Endothelial cell of umbilical vein (primary cell): ENCODE measurements at regions not wholly inside any gene's neighbourhood (a gene's known extent, or its start where the extent isn't known, plus 50 kb on each side); places are given as distances from the start of the nearest gene placed in this dataset.

Source experiments
- BruUV-seq: library from RNA; stranded (reverse); fragments of 400-500 nt; replicated peaks from 2 replicates; lab custom pipeline; 2021; lab: Mats Ljungman, UMichigan
- CTCF ChIA-PET: fragments of 300-600, 350-600 bp; sonication (Branson Sonifier 250); formaldehyde crosslinking; loops from one replicate; lab custom pipeline; 2021; ENCODE audit warnings: antibody characterized with exemption, inconsistent platforms; lab: Charles Lee
- POLR2A ChIA-PET: fragments of 300-600, 350-600 bp; sonication (Branson Sonifier 250); formaldehyde crosslinking; loops from one replicate; lab custom pipeline; 2021; ENCODE audit warnings: antibody characterized with exemption, inconsistent platforms; lab: Charles Lee
- DNase-seq: peaks from one replicate; pipeline ENCODE4 v3.0.0-alpha.2; 2011; ENCODE audit warnings: low read depth, low spot score
- FAIRE-seq: peaks from 2 replicates; lab custom pipeline; 2011; peaks lifted over from hg19 to GRCh38; lab: Jason Lieb, UNC
- H2AFZ ChIP-seq: 2 replicates; pipeline ENCODE4 v1.6.0; 2012; ENCODE audit warnings: low read depth, low read length, control low read depth, inconsistent platforms
- H3K27ac ChIP-seq: 2 replicates; pipeline ENCODE4 v1.5.1; 2011; ENCODE audit warnings: low read depth, mild to moderate bottlenecking, control low read depth, low read length, moderate library complexity; ENCODE audit not compliant: insufficient read depth
- H3K27me3 ChIP-seq, 2 experiments: 2 replicates each; pipeline versions ENCODE4 v1.6.0 to v1.6.1; 2011; ENCODE audit warnings: low read length in 2 of 2, mixed read lengths in 1 of 2; ENCODE audit not compliant: control insufficient read depth in 2 of 2, insufficient read depth in 2 of 2
- H3K36me3 ChIP-seq, 2 experiments: 2 replicates in 1 of 2; 3 replicates in 1 of 2; pipeline ENCODE4 v1.5.1; 2011; ENCODE audit warnings: low read length in 2 of 2, mild to moderate bottlenecking in 1 of 2, moderate library complexity in 1 of 2; ENCODE audit not compliant: control insufficient read depth in 2 of 2, insufficient read depth in 2 of 2; ENCODE audit errors: extremely low read depth in 1 of 2
- H3K4me1 ChIP-seq: 3 replicates; pipeline ENCODE4 v1.5.1; 2011; ENCODE audit warnings: mild to moderate bottlenecking, low read length; ENCODE audit not compliant: control insufficient read depth, insufficient read depth; ENCODE audit errors: extremely low read depth
- H3K4me2 ChIP-seq: 2 replicates; pipeline ENCODE4 v1.6.1; 2011; ENCODE audit warnings: low read length, control low read depth, mixed read lengths; ENCODE audit not compliant: insufficient read depth
- H3K4me3 ChIP-seq, 3 experiments: fragments of 200-600 bp in 1 of 3; sonication (generic), shearing (Covaris generic) in 1 of 3; replicated peaks in 1 of 3; 2 replicates each; pipeline ENCODE4 v1.5.1; 2011 to 2016; ENCODE audit warnings: control low read depth in 3 of 3, low read length in 3 of 3, mild to moderate bottlenecking in 2 of 3, inconsistent platforms in 1 of 3, low read depth in 1 of 3, moderate library complexity in 1 of 3; ENCODE audit not compliant: insufficient read depth in 1 of 3
- H3K79me2 ChIP-seq: 2 replicates; pipeline ENCODE4 v1.6.0; 2012; ENCODE audit warnings: low read length, inconsistent platforms; ENCODE audit not compliant: control insufficient read depth, insufficient read depth
- H3K9ac ChIP-seq: replicated peaks from 2 replicates; pipeline ENCODE3; 2011; ENCODE audit warnings: low read length, control low read depth; ENCODE audit not compliant: insufficient read depth; ENCODE audit errors: extremely low read depth
- H3K9me1 ChIP-seq: replicated peaks from 3 replicates; pipeline ENCODE4 v1.6.0; 2011; ENCODE audit warnings: mild to moderate bottlenecking, low read length; ENCODE audit not compliant: control insufficient read depth, insufficient read depth; ENCODE audit errors: extremely low read depth
- H3K9me3 ChIP-seq: replicated peaks from 2 replicates; pipeline ENCODE4 v1.5.1; 2012; ENCODE audit warnings: low read length, inconsistent platforms; ENCODE audit not compliant: control insufficient read depth, insufficient read depth
- H4K20me1 ChIP-seq: replicated peaks from 2 replicates; pipeline ENCODE3; 2011; ENCODE audit warnings: mild to moderate bottlenecking, low read length; ENCODE audit not compliant: control insufficient read depth, insufficient read depth; ENCODE audit errors: extremely low read depth
- EZH2 ChIP-seq: IDR thresholded peaks from 2 replicates; pipeline ENCODE4 v1.6.1; 2012; ENCODE audit warnings: borderline replicate concordance, low read depth, mild to moderate bottlenecking, moderate library complexity, low read length, inconsistent platforms; ENCODE audit not compliant: severe bottlenecking
- FOS ChIP-seq: IDR thresholded peaks from 2 replicates; pipeline ENCODE4 v1.6.1; 2011; ENCODE audit warnings: mild to moderate bottlenecking, low read length, moderate library complexity, borderline replicate concordance; ENCODE audit not compliant: insufficient read depth
- GATA2 ChIP-seq: IDR thresholded peaks from 2 replicates; pipeline ENCODE4 v1.7.0; 2011; ENCODE audit warnings: low read depth, mild to moderate bottlenecking, moderate library complexity, mixed read lengths, low read length; ENCODE audit not compliant: insufficient read length, insufficient read depth
- JUN ChIP-seq: IDR thresholded peaks from 2 replicates; pipeline ENCODE4 v1.6.1; 2011; ENCODE audit warnings: borderline replicate concordance, low read depth; ENCODE audit not compliant: insufficient read length, insufficient read depth
- MAX ChIP-seq: IDR thresholded peaks from 2 replicates; pipeline ENCODE4 v1.6.1; 2011; ENCODE audit not compliant: insufficient read depth, insufficient read length
- MYC ChIP-seq: IDR thresholded peaks from one replicate; pipeline ENCODE4 v1.6.1; 2011; ENCODE audit warnings: mild to moderate bottlenecking, low read depth, low read length
- POLR2A ChIP-seq: IDR thresholded peaks from 2 replicates; pipeline ENCODE4 v1.6.1; 2012; ENCODE audit warnings: low read depth, mild to moderate bottlenecking, control low read depth, low read length
- POLR2AphosphoS5 ChIP-seq: IDR thresholded peaks from 2 replicates; pipeline ENCODE4 v1.6.1; 2012; ENCODE audit warnings: low read depth, mild to moderate bottlenecking, control low read depth, low read length, moderate library complexity; ENCODE audit not compliant: insufficient read depth
- dilution Hi-C: fragments of 300-500 bp; cut with MboI; formaldehyde crosslinking; loops from one replicate; pipeline ENCODE4 v1.15.0; 2019; ENCODE audit warnings: low sequenced_read_pairs; ENCODE audit not compliant: extremely low pct_ligation_motif_present
- intact Hi-C: fragments of 100-400 bp; cut with micrococcal nuclease; formaldehyde crosslinking; loops from one replicate; pipeline ENCODE4 v1.10.0; 2022
- TF ChIP-seq, protein P1 (sequence below), 2 donors: IDR thresholded peaks; 1 replicate in 1 of 2; 2 replicates in 1 of 2; pipeline ENCODE4 v1.5.1; 2011; ENCODE audit warnings: low read length in 2 of 2, mild to moderate bottlenecking in 2 of 2, moderate library complexity in 2 of 2, control low read depth in 1 of 2, inconsistent platforms in 1 of 2, low read depth in 1 of 2; ENCODE audit not compliant: insufficient read depth in 1 of 2; ENCODE audit errors: extremely low read depth in 1 of 2

DNA sequence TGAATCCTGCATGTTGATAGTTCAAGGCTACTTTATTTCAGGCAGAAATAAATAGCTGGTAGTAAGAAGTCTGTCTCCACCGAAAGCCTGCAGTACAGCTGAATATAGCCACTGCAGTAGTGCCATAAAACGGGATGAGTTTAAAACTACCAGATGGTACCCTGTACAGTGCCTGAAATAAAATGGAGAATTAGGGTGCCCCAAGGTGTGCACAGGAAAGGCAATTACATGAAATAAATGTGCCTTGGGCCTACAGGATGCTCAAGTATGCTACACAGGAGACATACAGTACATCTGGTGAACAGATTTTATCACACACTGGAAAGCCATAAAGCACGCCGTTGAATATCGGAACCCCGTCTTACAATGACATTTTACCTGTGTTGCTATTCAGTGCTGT lies 447.7 kb upstream of the HNRNPA3 start:
- H3K27me3 ChIP-seq = peaks cover 0 to 3% of the 10 kb centered on the region in 2 experiments
- H3K36me3 ChIP-seq = no peaks in the 10 kb centered on the region
- H3K4me2 ChIP-seq = no peak overlapping the region
- H2AFZ ChIP-seq = no peak overlapping the region
- ChIA-PET CTCF (no interaction called here), POLR2A (no interaction called here)
- BruUV-seq = no TSS peak
- H3K9me3 ChIP-seq = no peaks in the 10 kb centered on the region
- no peak overlapping the region for H3K4me3 ChIP-seq
- FAIRE-seq (no peak), DNase-seq (no peak)
- TF ChIP-seq, protein P1, sequence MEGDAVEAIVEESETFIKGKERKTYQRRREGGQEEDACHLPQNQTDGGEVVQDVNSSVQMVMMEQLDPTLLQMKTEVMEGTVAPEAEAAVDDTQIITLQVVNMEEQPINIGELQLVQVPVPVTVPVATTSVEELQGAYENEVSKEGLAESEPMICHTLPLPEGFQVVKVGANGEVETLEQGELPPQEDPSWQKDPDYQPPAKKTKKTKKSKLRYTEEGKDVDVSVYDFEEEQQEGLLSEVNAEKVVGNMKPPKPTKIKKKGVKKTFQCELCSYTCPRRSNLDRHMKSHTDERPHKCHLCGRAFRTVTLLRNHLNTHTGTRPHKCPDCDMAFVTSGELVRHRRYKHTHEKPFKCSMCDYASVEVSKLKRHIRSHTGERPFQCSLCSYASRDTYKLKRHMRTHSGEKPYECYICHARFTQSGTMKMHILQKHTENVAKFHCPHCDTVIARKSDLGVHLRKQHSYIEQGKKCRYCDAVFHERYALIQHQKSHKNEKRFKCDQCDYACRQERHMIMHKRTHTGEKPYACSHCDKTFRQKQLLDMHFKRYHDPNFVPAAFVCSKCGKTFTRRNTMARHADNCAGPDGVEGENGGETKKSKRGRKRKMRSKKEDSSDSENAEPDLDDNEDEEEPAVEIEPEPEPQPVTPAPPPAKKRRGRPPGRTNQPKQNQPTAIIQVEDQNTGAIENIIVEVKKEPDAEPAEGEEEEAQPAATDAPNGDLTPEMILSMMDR (IDR thresholded peaks at IDR 0.05; ENCODE audit: extremely low read depth in 1 of 2, insufficient read depth in 1 of 2, low read depth in 1 of 2, low read length in 2 of 2) = no peak
- TF ChIP-seq MAX = no peak
- no peak for TF ChIP-seq FOS
- TF ChIP-seq EZH2 = no peak
- TF ChIP-seq POLR2AphosphoS5 = no peak
- TF ChIP-seq JUN = no peak
- no peak for TF ChIP-seq POLR2A
- TF ChIP-seq GATA2 = no peak
- no peak for TF ChIP-seq MYC
- H3K9me1 ChIP-seq = no peaks in the 10 kb centered on the region
- no peak overlapping the region for H3K9ac ChIP-seq
- no peak overlapping the region for H3K27ac ChIP-seq
- no peaks in the 10 kb centered on the region for H3K4me1 ChIP-seq
- intact Hi-C loops = no loop called here
- dilution Hi-C loops = no loop called here
- H3K79me2 ChIP-seq = no peaks in the 10 kb centered on the region
- H4K20me1 ChIP-seq = no peaks in the 10 kb centered on the region
